ENCODE measurements at regions not wholly inside any gene's neighbourhood (a gene's known extent, or its start where the extent isn't known, plus 50 kb on each side); places are given as distances from the start of the nearest gene placed in this dataset.

- TF ChIP-seq CTCF (IDR thresholded peaks at IDR 0.05; ENCODE audit: low read depth, low read length): no peak
- TF ChIP-seq EZH2phosphoT487 (IDR thresholded peaks at IDR 0.05; ENCODE audit: low read depth): no peak
These were observed 186.5 kb upstream of the FANCL start for GRCh38 chr2:58427572-58428095.

Measured in OCI-LY3 (cell line).